HepG2 (cell line): ENCODE measurements at regions not wholly inside any gene's neighbourhood (a gene's known extent, or its start where the extent isn't known, plus 50 kb on each side); places are given as distances from the start of the nearest gene placed in this dataset.

Experiments used
- BRCA1 ChIP-seq: sonication (generic); formaldehyde crosslinking; IDR thresholded peaks from 2 replicates; pipeline ENCODE4 v1.4.0; 2020; ENCODE audit warnings: missing genetic modification reagents
- KDM1A ChIP-seq: IDR thresholded peaks from 2 replicates; pipeline ENCODE4 v1.6.1; 2016; ENCODE audit warnings: missing compliant biosample characterization
- NR3C1 ChIP-seq: sonication (generic); formaldehyde crosslinking; IDR thresholded peaks from 2 replicates; pipeline ENCODE4 v1.4.0; 2020; ENCODE audit warnings: missing genetic modification reagents
- POLR2AphosphoS5 ChIP-seq: IDR thresholded peaks from 2 replicates; pipeline ENCODE4 v1.6.1; 2012; ENCODE audit warnings: low read depth, low read length
- SALL1 ChIP-seq: sonication (generic); formaldehyde crosslinking; IDR thresholded peaks from 2 replicates; pipeline ENCODE4 v1.8.0; 2022; ENCODE audit warnings: mild to moderate bottlenecking, missing genetic modification reagents
- SP1 ChIP-seq, 2 experiments: fragments of 450-650 bp in 1 of 2; sonication (generic) in 1 of 2; formaldehyde crosslinking in 1 of 2; IDR thresholded peaks; 2 replicates each; pipeline versions ENCODE4 v1.4.0 to v1.6.1; 2016 to 2020; ENCODE audit warnings: missing genetic modification reagents in 1 of 2
- ZNF317 ChIP-seq: sonication (generic); formaldehyde crosslinking; IDR thresholded peaks from 2 replicates; pipeline ENCODE4 v1.5.0; 2020; ENCODE audit warnings: mild to moderate bottlenecking, missing genetic modification reagents
- TF ChIP-seq, protein P1 (sequence below): sonication (generic); formaldehyde crosslinking; IDR thresholded peaks from 2 replicates; pipeline ENCODE4 v1.5.0; 2020; ENCODE audit warnings: mild to moderate bottlenecking, missing genetic modification reagents, moderate library complexity
- TF ChIP-seq, protein P2 (sequence below): sonication (generic); formaldehyde crosslinking; IDR thresholded peaks from 2 replicates; pipeline ENCODE4 v1.4.0; 2020; ENCODE audit warnings: mild to moderate bottlenecking, missing genetic modification reagents
- TF ChIP-seq, protein P3 (sequence below): fragments of 450-650 bp; IDR thresholded peaks from 2 replicates; pipeline ENCODE4 v1.6.1; 2017; ENCODE audit warnings: mild to moderate bottlenecking

DNA sequence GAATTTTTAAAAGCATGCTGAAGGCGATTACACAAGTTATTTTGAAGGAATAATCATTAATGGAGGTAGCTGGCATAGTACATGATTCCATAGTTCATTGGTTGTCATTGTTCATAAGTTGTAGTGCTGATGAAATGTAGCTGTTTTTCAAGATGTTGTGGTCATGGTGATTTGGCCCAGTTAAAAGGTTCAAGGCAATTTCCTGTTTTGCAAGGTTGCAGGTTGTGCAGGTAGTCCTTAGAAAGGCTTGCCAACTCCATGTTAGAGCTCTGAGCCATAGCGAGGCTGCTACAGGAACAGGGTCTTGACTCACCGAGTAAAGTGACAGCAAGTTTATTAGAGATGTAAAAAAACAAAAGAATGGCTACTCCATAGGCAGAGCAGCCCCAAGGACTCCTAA, 95.8 kb upstream of the CHORDC1 start:
- TF ChIP-seq KDM1A (CRISPR knock-in tag), result no peak
- TF ChIP-seq, protein P1, sequence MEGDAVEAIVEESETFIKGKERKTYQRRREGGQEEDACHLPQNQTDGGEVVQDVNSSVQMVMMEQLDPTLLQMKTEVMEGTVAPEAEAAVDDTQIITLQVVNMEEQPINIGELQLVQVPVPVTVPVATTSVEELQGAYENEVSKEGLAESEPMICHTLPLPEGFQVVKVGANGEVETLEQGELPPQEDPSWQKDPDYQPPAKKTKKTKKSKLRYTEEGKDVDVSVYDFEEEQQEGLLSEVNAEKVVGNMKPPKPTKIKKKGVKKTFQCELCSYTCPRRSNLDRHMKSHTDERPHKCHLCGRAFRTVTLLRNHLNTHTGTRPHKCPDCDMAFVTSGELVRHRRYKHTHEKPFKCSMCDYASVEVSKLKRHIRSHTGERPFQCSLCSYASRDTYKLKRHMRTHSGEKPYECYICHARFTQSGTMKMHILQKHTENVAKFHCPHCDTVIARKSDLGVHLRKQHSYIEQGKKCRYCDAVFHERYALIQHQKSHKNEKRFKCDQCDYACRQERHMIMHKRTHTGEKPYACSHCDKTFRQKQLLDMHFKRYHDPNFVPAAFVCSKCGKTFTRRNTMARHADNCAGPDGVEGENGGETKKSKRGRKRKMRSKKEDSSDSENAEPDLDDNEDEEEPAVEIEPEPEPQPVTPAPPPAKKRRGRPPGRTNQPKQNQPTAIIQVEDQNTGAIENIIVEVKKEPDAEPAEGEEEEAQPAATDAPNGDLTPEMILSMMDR (CRISPR knock-in tag), result no peak
- TF ChIP-seq BRCA1 (CRISPR knock-in tag), result no peak
- TF ChIP-seq, protein P2, sequence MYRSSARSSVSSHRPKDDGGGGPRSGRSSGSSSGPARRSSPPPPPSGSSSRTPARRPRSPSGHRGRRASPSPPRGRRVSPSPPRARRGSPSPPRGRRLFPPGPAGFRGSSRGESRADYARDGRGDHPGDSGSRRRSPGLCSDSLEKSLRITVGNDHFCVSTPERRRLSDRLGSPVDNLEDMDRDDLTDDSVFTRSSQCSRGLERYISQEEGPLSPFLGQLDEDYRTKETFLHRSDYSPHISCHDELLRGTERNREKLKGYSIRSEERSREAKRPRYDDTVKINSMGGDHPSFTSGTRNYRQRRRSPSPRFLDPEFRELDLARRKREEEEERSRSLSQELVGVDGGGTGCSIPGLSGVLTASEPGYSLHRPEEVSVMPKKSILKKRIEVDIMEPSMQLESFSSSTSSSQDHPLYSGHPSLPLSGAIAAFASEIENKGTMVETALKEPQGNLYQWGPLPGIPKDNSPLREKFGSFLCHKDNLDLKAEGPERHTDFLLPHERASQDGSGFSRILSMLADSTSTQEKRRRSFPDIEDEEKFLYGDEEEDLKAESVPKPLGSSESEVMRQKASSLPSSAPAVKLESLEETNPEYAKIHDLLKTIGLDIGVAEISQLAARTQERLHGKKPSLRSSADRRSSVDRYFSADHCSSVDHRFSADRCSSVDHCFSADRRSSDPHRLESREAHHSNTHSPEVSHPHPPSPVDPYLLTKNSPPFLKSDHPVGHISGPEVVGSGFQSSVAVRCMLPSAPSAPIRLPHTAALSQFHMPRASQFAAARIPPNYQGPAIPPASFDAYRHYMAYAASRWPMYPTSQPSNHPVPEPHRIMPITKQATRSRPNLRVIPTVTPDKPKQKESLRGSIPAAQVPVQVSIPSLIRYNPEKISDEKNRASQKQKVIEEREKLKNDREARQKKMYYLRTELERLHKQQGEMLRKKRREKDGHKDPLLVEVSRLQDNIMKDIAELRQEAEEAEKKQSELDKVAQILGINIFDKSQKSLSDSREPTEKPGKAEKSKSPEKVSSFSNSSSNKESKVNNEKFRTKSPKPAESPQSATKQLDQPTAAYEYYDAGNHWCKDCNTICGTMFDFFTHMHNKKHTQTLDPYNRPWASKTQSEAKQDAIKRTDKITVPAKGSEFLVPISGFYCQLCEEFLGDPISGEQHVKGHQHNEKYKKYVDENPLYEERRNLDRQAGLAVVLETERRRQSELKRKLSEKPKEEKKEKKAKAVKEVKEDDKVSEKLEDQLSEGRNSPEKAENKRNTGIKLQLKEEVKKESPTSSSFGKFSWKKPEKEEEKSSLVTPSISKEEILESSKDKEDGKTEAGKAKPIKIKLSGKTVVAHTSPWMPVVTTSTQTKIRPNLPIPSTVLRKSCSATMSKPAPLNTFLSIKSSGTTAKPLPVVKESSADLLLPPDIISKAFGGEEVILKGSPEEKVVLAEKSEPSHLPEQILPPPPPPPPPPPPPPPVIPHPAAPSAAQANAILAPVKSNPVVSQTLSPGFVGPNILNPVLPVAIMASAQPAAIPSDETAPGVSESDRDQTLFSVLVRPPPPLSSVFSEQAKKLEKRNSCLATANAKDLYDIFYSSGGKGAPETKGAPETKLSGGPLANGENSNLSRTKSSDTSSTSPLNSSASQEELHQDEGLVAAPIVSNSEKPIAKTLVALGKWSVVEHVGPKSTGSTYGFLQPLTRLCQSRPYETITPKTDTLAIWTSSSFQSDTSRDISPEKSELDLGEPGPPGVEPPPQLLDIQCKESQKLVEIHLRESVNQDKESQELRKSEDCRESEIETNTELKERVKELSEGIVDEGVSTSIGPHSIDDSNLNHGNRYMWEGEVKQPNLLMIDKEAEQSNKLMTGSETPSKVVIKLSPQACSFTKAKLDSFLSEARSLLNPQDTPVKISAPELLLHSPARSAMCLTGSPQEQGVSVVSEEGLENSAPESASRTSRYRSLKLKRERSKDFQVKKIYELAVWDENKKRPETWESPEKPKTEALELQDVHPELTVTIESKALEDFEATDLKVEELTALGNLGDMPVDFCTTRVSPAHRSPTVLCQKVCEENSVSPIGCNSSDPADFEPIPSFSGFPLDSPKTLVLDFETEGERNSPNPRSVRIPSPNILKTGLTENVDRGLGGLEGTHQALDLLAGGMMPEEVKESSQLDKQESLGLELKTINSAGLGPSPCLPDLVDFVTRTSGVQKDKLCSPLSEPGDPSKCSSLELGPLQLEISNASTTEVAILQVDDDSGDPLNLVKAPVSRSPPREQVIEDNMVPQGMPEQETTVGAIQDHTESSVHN (CRISPR knock-in tag), result no peak
- no peak for TF ChIP-seq POLR2AphosphoS5
- TF ChIP-seq ZNF317 (CRISPR knock-in tag), result no peak
- TF ChIP-seq SP1 (IDR thresholded peaks at IDR 0.05), result no peak
- TF ChIP-seq SP1 (CRISPR knock-in tag; IDR thresholded peaks at IDR 0.05), result no peak
- TF ChIP-seq SALL1 (CRISPR knock-in tag), result no peak
- TF ChIP-seq NR3C1 (CRISPR knock-in tag), result no peak
- TF ChIP-seq, protein P3, sequence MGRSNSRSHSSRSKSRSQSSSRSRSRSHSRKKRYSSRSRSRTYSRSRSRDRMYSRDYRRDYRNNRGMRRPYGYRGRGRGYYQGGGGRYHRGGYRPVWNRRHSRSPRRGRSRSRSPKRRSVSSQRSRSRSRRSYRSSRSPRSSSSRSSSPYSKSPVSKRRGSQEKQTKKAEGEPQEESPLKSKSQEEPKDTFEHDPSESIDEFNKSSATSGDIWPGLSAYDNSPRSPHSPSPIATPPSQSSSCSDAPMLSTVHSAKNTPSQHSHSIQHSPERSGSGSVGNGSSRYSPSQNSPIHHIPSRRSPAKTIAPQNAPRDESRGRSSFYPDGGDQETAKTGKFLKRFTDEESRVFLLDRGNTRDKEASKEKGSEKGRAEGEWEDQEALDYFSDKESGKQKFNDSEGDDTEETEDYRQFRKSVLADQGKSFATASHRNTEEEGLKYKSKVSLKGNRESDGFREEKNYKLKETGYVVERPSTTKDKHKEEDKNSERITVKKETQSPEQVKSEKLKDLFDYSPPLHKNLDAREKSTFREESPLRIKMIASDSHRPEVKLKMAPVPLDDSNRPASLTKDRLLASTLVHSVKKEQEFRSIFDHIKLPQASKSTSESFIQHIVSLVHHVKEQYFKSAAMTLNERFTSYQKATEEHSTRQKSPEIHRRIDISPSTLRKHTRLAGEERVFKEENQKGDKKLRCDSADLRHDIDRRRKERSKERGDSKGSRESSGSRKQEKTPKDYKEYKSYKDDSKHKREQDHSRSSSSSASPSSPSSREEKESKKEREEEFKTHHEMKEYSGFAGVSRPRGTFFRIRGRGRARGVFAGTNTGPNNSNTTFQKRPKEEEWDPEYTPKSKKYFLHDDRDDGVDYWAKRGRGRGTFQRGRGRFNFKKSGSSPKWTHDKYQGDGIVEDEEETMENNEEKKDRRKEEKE, result no peak
